ENCODE measurements at regions not wholly inside any gene's neighbourhood (a gene's known extent, or its start where the extent isn't known, plus 50 kb on each side); places are given as distances from the start of the nearest gene placed in this dataset.
A peak's percentile ranks its signal among the peaks of the same experiment; 100 is the strongest.

GRCh38 chr9:78615372-78615771 is 318.4 kb downstream of the PSAT1 start:
- Histone ChIP-seq H3K79me2 (ENCODE audit: insufficient read depth, low read length) (no peaks in the 10 kb centered on the region), H3K4me3 (ENCODE audit: insufficient read depth, low read depth, low read length) (no peak overlapping the region), H3K9ac (ENCODE audit: low read length) (no peak overlapping the region), H2AFZ (ENCODE audit: low read depth, low read length) (no peak overlapping the region), H3K4me1 (ENCODE audit: insufficient read depth, low read length) (peaks cover 25% of the 10 kb centered on the region), H3K4me2 (ENCODE audit: low read length) (no peak overlapping the region), H3K27me3 (ENCODE audit: insufficient read depth, low read length) (no peaks in the 10 kb centered on the region), H3K9me3 (ENCODE audit: insufficient read depth, low read depth, low read length) (no peaks in the 10 kb centered on the region), H3K27ac (ENCODE audit: low read depth, low read length) (no peak overlapping the region), H3K36me3 (ENCODE audit: insufficient read depth, low read length) (no peaks in the 10 kb centered on the region), H4K20me1 (ENCODE audit: insufficient read depth, low read length) (no peaks in the 10 kb centered on the region)
- Mint-ChIP-seq H3K9me3 (ENCODE audit: unreplicated experiment) (peaks cover 3% of the 10 kb centered on the region), H3K4me3 (ENCODE audit: unreplicated experiment) (no peak overlapping the region), H3K27ac (ENCODE audit: unreplicated experiment) (no peak overlapping the region), H3K36me3 (ENCODE audit: low read depth, unreplicated experiment) (no peaks in the 10 kb centered on the region), H3K27me3 (ENCODE audit: low read depth, unreplicated experiment) (no peaks in the 10 kb centered on the region), H3K4me1 (ENCODE audit: low read depth, unreplicated experiment) (peaks cover 24% of the 10 kb centered on the region)
- TF ChIP-seq EZH2 (IDR thresholded peaks at IDR 0.05; ENCODE audit: insufficient read depth, low read length) (no peak), CTCF (IDR thresholded peaks at IDR 0.05; ENCODE audit: insufficient read depth, low read depth, low read length) (no peak)
- FAIRE-seq (no peak), DNase-seq (ENCODE audit: low read depth) (no peak)

- Histone ChIP-seq H3K4me2 (ENCODE audit: low read length) (no peak overlapping the region), H2AFZ (ENCODE audit: low read depth, low read length) (no peak overlapping the region), H4K20me1 (ENCODE audit: insufficient read depth, low read length) (no peaks in the 10 kb centered on the region), H3K27ac (ENCODE audit: low read depth, low read length) (no peak overlapping the region), H3K36me3 (ENCODE audit: insufficient read depth, low read length) (no peaks in the 10 kb centered on the region), H3K4me3 (ENCODE audit: insufficient read depth, low read depth, low read length) (no peak overlapping the region), H3K27me3 (ENCODE audit: insufficient read depth, low read length) (no peaks in the 10 kb centered on the region), H3K9me3 (ENCODE audit: insufficient read depth, low read depth, low read length) (no peaks in the 10 kb centered on the region), H3K4me1 (ENCODE audit: insufficient read depth, low read length) (peaks cover 11% of the 10 kb centered on the region), H3K9ac (ENCODE audit: low read length) (no peak overlapping the region), H3K79me2 (ENCODE audit: insufficient read depth, low read length) (no peaks in the 10 kb centered on the region)
- DNase-seq (ENCODE audit: low read depth), result no peak
- Mint-ChIP-seq H3K4me1 (ENCODE audit: low read depth, unreplicated experiment) (peaks cover 22% of the 10 kb centered on the region), H3K27ac (ENCODE audit: unreplicated experiment) (no peak overlapping the region), H3K27me3 (ENCODE audit: low read depth, unreplicated experiment) (no peaks in the 10 kb centered on the region), H3K36me3 (ENCODE audit: low read depth, unreplicated experiment) (no peaks in the 10 kb centered on the region), H3K9me3 (ENCODE audit: unreplicated experiment) (peaks cover 3% of the 10 kb centered on the region), H3K4me3 (ENCODE audit: unreplicated experiment) (no peak overlapping the region)
- FAIRE-seq, result no peak
- TF ChIP-seq EZH2 (IDR thresholded peaks at IDR 0.05; ENCODE audit: insufficient read depth, low read length), result no peak
- TF ChIP-seq CTCF (IDR thresholded peaks at IDR 0.05; ENCODE audit: insufficient read depth, low read depth, low read length), result no peak
These were observed 321.8 kb downstream of the PSAT1 start for GRCh38 chr9:78618735-78619134.

- H3K4me1 Mint-ChIP-seq (ENCODE audit: low read depth, unreplicated experiment), result peaks cover 22% of the 10 kb centered on the region
- Histone ChIP-seq H2AFZ (ENCODE audit: low read depth, low read length) (no peak overlapping the region), H3K9ac (ENCODE audit: low read length) (peak overlapping the region; percentile 9), H3K4me3 (ENCODE audit: insufficient read depth, low read depth, low read length) (peak overlapping the region; percentile 22), H3K36me3 (ENCODE audit: insufficient read depth, low read length) (no peaks in the 10 kb centered on the region), H3K27me3 (ENCODE audit: insufficient read depth, low read length) (no peaks in the 10 kb centered on the region), H3K4me2 (ENCODE audit: low read length) (peak overlapping the region; percentile 64), H4K20me1 (ENCODE audit: insufficient read depth, low read length) (no peaks in the 10 kb centered on the region), H3K79me2 (ENCODE audit: insufficient read depth, low read length) (no peaks in the 10 kb centered on the region), H3K4me1 (ENCODE audit: insufficient read depth, low read length) (peaks cover 11% of the 10 kb centered on the region), H3K9me3 (ENCODE audit: insufficient read depth, low read depth, low read length) (no peaks in the 10 kb centered on the region), H3K27ac (ENCODE audit: low read depth, low read length) (peak overlapping the region; percentile 36)
- H3K4me3 Mint-ChIP-seq (ENCODE audit: unreplicated experiment), result no peak overlapping the region
- TF ChIP-seq EZH2 (IDR thresholded peaks at IDR 0.05; ENCODE audit: insufficient read depth, low read length) (no peak), CTCF (IDR thresholded peaks at IDR 0.05; ENCODE audit: insufficient read depth, low read depth, low read length) (no peak)
- H3K9me3 Mint-ChIP-seq (ENCODE audit: unreplicated experiment), result peaks cover 3% of the 10 kb centered on the region
- DNase-seq (ENCODE audit: low read depth), result no peak
- peak overlapping the region; percentile 73 for H3K27ac Mint-ChIP-seq (ENCODE audit: unreplicated experiment)
- H3K27me3 Mint-ChIP-seq (ENCODE audit: low read depth, unreplicated experiment), result no peaks in the 10 kb centered on the region
- H3K36me3 Mint-ChIP-seq (ENCODE audit: low read depth, unreplicated experiment), result no peaks in the 10 kb centered on the region
- peak; percentile 58 for FAIRE-seq
These were observed 323.4 kb downstream of the PSAT1 start for GRCh38 chr9:78620303-78620702.

Data from astrocyte (in vitro differentiated cells and primary cell).